ENCODE measurements at regions not wholly inside any gene's neighbourhood (a gene's known extent, or its start where the extent isn't known, plus 50 kb on each side); places are given as distances from the start of the nearest gene placed in this dataset.

DNA sequence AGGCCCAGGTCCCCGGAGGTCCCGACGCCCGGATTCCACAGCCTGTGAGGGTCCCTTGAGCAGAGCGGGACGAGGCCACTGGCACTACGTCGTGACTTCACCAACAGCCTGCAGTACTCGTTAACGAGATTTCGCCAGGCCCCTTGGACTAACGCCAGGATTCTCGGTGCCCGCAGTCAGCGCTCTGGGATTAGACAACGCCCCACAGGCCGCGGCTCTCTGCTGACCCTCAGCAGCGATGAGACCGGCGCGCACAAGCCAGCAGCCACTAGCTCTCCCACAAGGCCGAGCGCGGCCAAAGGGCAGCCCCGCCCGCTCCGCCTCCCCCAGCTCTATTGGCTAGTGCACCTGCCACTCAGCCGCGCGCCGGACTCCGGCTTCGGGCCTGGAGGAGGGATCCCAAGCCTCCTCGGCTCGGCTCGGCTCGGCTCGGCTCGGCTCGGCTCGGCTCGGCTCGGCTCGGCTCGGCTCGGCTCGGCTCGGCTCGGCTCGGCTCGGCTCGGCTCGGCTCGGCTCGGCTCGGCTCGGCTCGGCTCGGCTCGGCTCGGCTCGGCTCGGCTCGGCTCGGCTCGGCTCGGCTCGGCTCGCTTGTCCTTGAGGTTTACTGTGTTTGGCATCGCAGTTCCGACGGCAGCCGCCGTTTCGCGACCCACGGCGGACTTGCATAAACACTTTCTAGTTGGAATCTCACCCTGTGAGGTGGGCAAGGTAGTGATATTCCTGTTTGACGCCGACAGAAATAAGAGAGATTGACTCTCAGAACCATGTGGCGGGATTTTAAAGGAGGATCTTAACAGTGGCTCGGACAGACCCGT lies 231.7 kb upstream of the SERP2 start:
- TF ChIP-seq, protein P1, sequence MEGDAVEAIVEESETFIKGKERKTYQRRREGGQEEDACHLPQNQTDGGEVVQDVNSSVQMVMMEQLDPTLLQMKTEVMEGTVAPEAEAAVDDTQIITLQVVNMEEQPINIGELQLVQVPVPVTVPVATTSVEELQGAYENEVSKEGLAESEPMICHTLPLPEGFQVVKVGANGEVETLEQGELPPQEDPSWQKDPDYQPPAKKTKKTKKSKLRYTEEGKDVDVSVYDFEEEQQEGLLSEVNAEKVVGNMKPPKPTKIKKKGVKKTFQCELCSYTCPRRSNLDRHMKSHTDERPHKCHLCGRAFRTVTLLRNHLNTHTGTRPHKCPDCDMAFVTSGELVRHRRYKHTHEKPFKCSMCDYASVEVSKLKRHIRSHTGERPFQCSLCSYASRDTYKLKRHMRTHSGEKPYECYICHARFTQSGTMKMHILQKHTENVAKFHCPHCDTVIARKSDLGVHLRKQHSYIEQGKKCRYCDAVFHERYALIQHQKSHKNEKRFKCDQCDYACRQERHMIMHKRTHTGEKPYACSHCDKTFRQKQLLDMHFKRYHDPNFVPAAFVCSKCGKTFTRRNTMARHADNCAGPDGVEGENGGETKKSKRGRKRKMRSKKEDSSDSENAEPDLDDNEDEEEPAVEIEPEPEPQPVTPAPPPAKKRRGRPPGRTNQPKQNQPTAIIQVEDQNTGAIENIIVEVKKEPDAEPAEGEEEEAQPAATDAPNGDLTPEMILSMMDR (IDR thresholded peaks at IDR 0.05 in 4 of 5, conservative IDR thresholded peaks at IDR 0.05 in 1 of 5): peak; percentile 23 to 31 (median 26)
- TF ChIP-seq POLR2A (IDR thresholded peaks at IDR 0.05): peak; percentile 84 to 94
